HepG2 (cell line): ENCODE measurements at regions not wholly inside any gene's neighbourhood (a gene's known extent, or its start where the extent isn't known, plus 50 kb on each side); places are given as distances from the start of the nearest gene placed in this dataset.

Experiments
- ATF2 ChIP-seq: sonication (generic); formaldehyde crosslinking; IDR thresholded peaks from 2 replicates; pipeline ENCODE4 v1.4.0; 2020; ENCODE audit warnings: missing genetic modification reagents
- CHD2 ChIP-seq: IDR thresholded peaks from 2 replicates; pipeline ENCODE4 v1.6.1; 2011; ENCODE audit warnings: low read depth, low read length, improper control_type of control experiment
- CTCF ChIP-seq: sonication (generic); formaldehyde crosslinking; IDR thresholded peaks from 2 replicates; pipeline ENCODE4 v1.5.0; 2020; ENCODE audit warnings: mild to moderate bottlenecking, missing genetic modification reagents, moderate library complexity
- EZH2 ChIP-seq: conservative IDR thresholded peaks from 2 replicates; pipeline ENCODE4 v1.6.1; 2012; ENCODE audit warnings: mild to moderate bottlenecking, low read depth, low read length, moderate library complexity
- MXI1 ChIP-seq: IDR thresholded peaks from 3 replicates; pipeline ENCODE4 v1.6.1; 2012; ENCODE audit warnings: low read depth, low read length, inconsistent platforms, borderline replicate concordance
- POLR2A ChIP-seq, 2 experiments: IDR thresholded peaks; 2 replicates each; pipeline ENCODE4 v1.6.1; 2011; ENCODE audit warnings: low read depth in 2 of 2, low read length in 2 of 2, mild to moderate bottlenecking in 1 of 2, moderate library complexity in 1 of 2; ENCODE audit not compliant: insufficient read depth in 1 of 2
- POLR2AphosphoS5 ChIP-seq: IDR thresholded peaks from 2 replicates; pipeline ENCODE4 v1.6.1; 2012; ENCODE audit warnings: low read depth, low read length
- RFX1 ChIP-seq: fragments of 450-650 bp; IDR thresholded peaks from 2 replicates; pipeline ENCODE4 v1.6.1; 2017
- TAF1 ChIP-seq: sonication (generic); formaldehyde crosslinking; IDR thresholded peaks from 2 replicates; pipeline ENCODE4 v1.4.0; 2020; ENCODE audit warnings: missing genetic modification reagents
- ZBTB7A ChIP-seq: sonication (generic); formaldehyde crosslinking; IDR thresholded peaks from 2 replicates; pipeline ENCODE4 v1.8.0; 2022; ENCODE audit warnings: mild to moderate bottlenecking, missing genetic modification reagents
- ZFP82 ChIP-seq: sonication (generic); formaldehyde crosslinking; IDR thresholded peaks from 2 replicates; pipeline ENCODE4 v1.5.1; 2020; ENCODE audit warnings: mild to moderate bottlenecking, missing genetic modification reagents, borderline replicate concordance
- ZNF263 ChIP-seq: sonication (generic); formaldehyde crosslinking; IDR thresholded peaks from 2 replicates; pipeline ENCODE4 v1.4.0; 2020; ENCODE audit warnings: missing genetic modification reagents

- no peak for TF ChIP-seq CTCF
- no peak for TF ChIP-seq POLR2AphosphoS5
- TF ChIP-seq RFX1: no peak
- TF ChIP-seq EZH2: no peak
- no peak for TF ChIP-seq ZFP82 (CRISPR knock-in tag)
- TF ChIP-seq ZNF263 (CRISPR knock-in tag): no peak
- TF ChIP-seq CHD2: no peak
- TF ChIP-seq ATF2 (CRISPR knock-in tag): no peak
- no peak for TF ChIP-seq ZBTB7A (CRISPR knock-in tag)
- TF ChIP-seq POLR2A (IDR thresholded peaks at IDR 0.05; ENCODE audit: insufficient read depth in 1 of 2, low read depth in 2 of 2, low read length in 2 of 2): no peak
- TF ChIP-seq TAF1 (CRISPR knock-in tag): no peak
- TF ChIP-seq MXI1: no peak
Measured at GRCh38 chr2:150215041-150215440, 272.4 kb downstream of the RND3 start.
